SK-N-MC (cell line): ENCODE measurements at regions not wholly inside any gene's neighbourhood (a gene's known extent, or its start where the extent isn't known, plus 50 kb on each side); places are given as distances from the start of the nearest gene placed in this dataset.

ENCODE experiments used
- EZH2 ChIP-seq: fragments of 200-600 bp; sonication (generic); IDR thresholded peaks from one replicate; pipeline ENCODE4 v1.6.1; 2017; ENCODE audit warnings: antibody characterized with exemption
- FOXP2 ChIP-seq: optimal IDR thresholded peaks from 2 replicates; pipeline ENCODE3; 2011; ENCODE audit warnings: mild to moderate bottlenecking, moderate library complexity; ENCODE audit not compliant: insufficient read depth; ENCODE audit errors: extremely low read length, control extremely low read depth
- POLR2AphosphoS5 ChIP-seq: IDR thresholded peaks from 2 replicates; pipeline ENCODE4 v1.6.1; 2012; ENCODE audit warnings: mild to moderate bottlenecking, low read depth, low read length, borderline replicate concordance

GRCh38 chr12:131395971-131396573 is 314.8 kb upstream of the SFSWAP start:
- TF ChIP-seq POLR2AphosphoS5 (no peak), EZH2 (no peak), FOXP2 (no peak)
